HepG2 (cell line): ENCODE measurements at regions not wholly inside any gene's neighbourhood (a gene's known extent, or its start where the extent isn't known, plus 50 kb on each side); places are given as distances from the start of the nearest gene placed in this dataset.

Experiments used
- ATAC-seq: fragments of 200-7000 bp; cut with Tn5 transposase; 3 replicates; pipeline ENCODE4 v1.9.1; 2020; ENCODE audit warnings: mild to moderate bottlenecking, moderate library complexity
- BruUV-seq: library from RNA; stranded (reverse); fragments of 400-500 nt; replicated peaks from 2 replicates; lab custom pipeline; 2021; lab: Mats Ljungman, UMichigan
- CTCF ChIA-PET: fragments of 300-600 bp; formaldehyde crosslinking; extraction: SDS; loops from one replicate; lab custom pipeline; 2021; ENCODE audit warnings: low total read pairs, inconsistent platforms, low intra/inter-chr PET ratio; lab: Yijun Ruan, JAX
- POLR2A ChIA-PET: fragments of 350-600 bp; sonication (Branson Sonifier 250); formaldehyde crosslinking; loops from one replicate; lab custom pipeline; 2020; ENCODE audit warnings: antibody characterized with exemption, inconsistent platforms; lab: Yijun Ruan, JAX
- DNase-seq: peaks from one replicate; pipeline ENCODE4 v3.0.0-alpha.2; 2015; ENCODE audit warnings: low spot score
- FAIRE-seq: peaks from 3 replicates; lab custom pipeline; 2011; peaks lifted over from hg19 to GRCh38; lab: Jason Lieb, UNC
- H2AFZ ChIP-seq: one replicate; pipeline ENCODE4 v1.6.1; 2011; ENCODE audit warnings: low read length, inconsistent platforms
- H3K27ac ChIP-seq: fragments of 300-600 bp; 3 replicates; pipeline ENCODE4 v1.8.0; 2011; ENCODE audit warnings: mixed run types, mild to moderate bottlenecking, mixed read lengths, low read length, inconsistent platforms; ENCODE audit not compliant: insufficient read depth; ENCODE audit errors: extremely low read length
- H3K27me3 ChIP-seq, 2 experiments: fragments of 200-600 bp in 1 of 2; 2 replicates in 1 of 2; 3 replicates in 1 of 2; pipeline versions ENCODE4 v1.6.0 to v1.8.0; 2011; ENCODE audit warnings: low read length in 2 of 2, mild to moderate bottlenecking in 2 of 2, moderate library complexity in 2 of 2, inconsistent platforms in 1 of 2; ENCODE audit not compliant: insufficient read depth in 2 of 2, control insufficient read depth in 1 of 2
- H3K36me3 ChIP-seq, 2 experiments: fragments of 200-600 bp in 1 of 2; replicated peaks in 1 of 2; 2 replicates in 1 of 2; 3 replicates in 1 of 2; pipeline versions ENCODE4 v1.5.1 to v1.8.0; 2011; ENCODE audit warnings: low read length in 2 of 2, inconsistent platforms in 1 of 2; ENCODE audit not compliant: insufficient read depth in 2 of 2, control insufficient read depth in 1 of 2
- H3K4me1 ChIP-seq: 2 replicates; pipeline ENCODE4 v1.5.1; 2012; ENCODE audit warnings: low read length, inconsistent platforms; ENCODE audit not compliant: insufficient read depth
- H3K4me2 ChIP-seq: 2 replicates; pipeline ENCODE4 v1.6.0; 2011; ENCODE audit warnings: low read depth, low read length, inconsistent platforms
- H3K4me3 ChIP-seq, 3 experiments: fragments of 200-600 bp in 1 of 3; sonication (generic), shearing (Covaris generic) in 1 of 3; replicated peaks in 1 of 3; 2 replicates each; pipeline ENCODE4 v1.5.1; 2011 to 2016; ENCODE audit warnings: low read length in 3 of 3, inconsistent platforms in 2 of 3, low read depth in 2 of 3, mild to moderate bottlenecking in 2 of 3, control low read depth in 1 of 3, mixed read lengths in 1 of 3; ENCODE audit not compliant: insufficient read depth in 1 of 3
- H3K79me2 ChIP-seq: one replicate; pipeline ENCODE4 v1.6.1; 2011; ENCODE audit warnings: low read length, inconsistent platforms; ENCODE audit not compliant: insufficient read depth
- H3K9ac ChIP-seq: 2 replicates; pipeline ENCODE4 v1.6.0; 2011; ENCODE audit warnings: mild to moderate bottlenecking, low read depth, low read length, inconsistent platforms; ENCODE audit not compliant: insufficient read depth
- H3K9me3 ChIP-seq: 2 replicates; pipeline ENCODE4 v1.5.1; 2012; ENCODE audit warnings: mild to moderate bottlenecking, low read length
- H4K20me1 ChIP-seq: 2 replicates; pipeline ENCODE4 v1.6.0; 2011; ENCODE audit warnings: inconsistent platforms, mild to moderate bottlenecking, low read length, moderate library complexity; ENCODE audit not compliant: insufficient read depth
- BRF2 ChIP-seq: sonication (generic); formaldehyde crosslinking; IDR thresholded peaks from 2 replicates; pipeline ENCODE4 v1.8.1; 2022; ENCODE audit warnings: mild to moderate bottlenecking, missing genetic modification reagents
- CTCF ChIP-seq: sonication (generic); formaldehyde crosslinking; IDR thresholded peaks from 2 replicates; pipeline ENCODE4 v1.5.0; 2020; ENCODE audit warnings: mild to moderate bottlenecking, missing genetic modification reagents, moderate library complexity
- FOXA3 ChIP-seq: IDR thresholded peaks from 2 replicates; pipeline ENCODE4 v1.6.1; 2016; ENCODE audit warnings: missing genetic modification reagents, missing compliant biosample characterization
- KDM3A ChIP-seq: IDR thresholded peaks from 2 replicates; pipeline ENCODE4 v1.6.1; 2018; ENCODE audit warnings: low read depth, missing compliant biosample characterization
- RAD21 ChIP-seq: fragments of 450-650 bp; formaldehyde crosslinking; IDR thresholded peaks from 2 replicates; pipeline ENCODE4 v1.5.0; 2020; ENCODE audit warnings: mild to moderate bottlenecking
- RBM22 ChIP-seq: fragments of 200-400 bp; formaldehyde crosslinking; optimal IDR thresholded peaks from 2 replicates; pipeline ENCODE3; 2017; ENCODE audit warnings: mild to moderate bottlenecking, low read length, moderate library complexity
- REL ChIP-seq: sonication (generic); formaldehyde crosslinking; conservative IDR thresholded peaks from 2 replicates; pipeline ENCODE4 v1.8.0; 2022; ENCODE audit warnings: mild to moderate bottlenecking, missing genetic modification reagents, moderate library complexity
- SMC3 ChIP-seq: IDR thresholded peaks from 2 replicates; pipeline ENCODE4 v1.6.1; 2011; ENCODE audit warnings: low read length, improper control_type of control experiment
- SP140L ChIP-seq: sonication (generic); formaldehyde crosslinking; IDR thresholded peaks from 2 replicates; pipeline ENCODE4 v1.4.0; 2020; ENCODE audit warnings: missing genetic modification reagents, borderline replicate concordance
- STAG1 ChIP-seq: sonication (generic); formaldehyde crosslinking; IDR thresholded peaks from 2 replicates; pipeline ENCODE4 v1.4.0; 2020; ENCODE audit warnings: missing genetic modification reagents
- STAT6 ChIP-seq: sonication (generic); formaldehyde crosslinking; IDR thresholded peaks from 2 replicates; pipeline ENCODE4 v1.4.0; 2020; ENCODE audit warnings: missing genetic modification reagents, mild to moderate bottlenecking, borderline replicate concordance
- ZBTB38 ChIP-seq: sonication (generic); formaldehyde crosslinking; IDR thresholded peaks from 2 replicates; pipeline ENCODE4 v1.5.1; 2020; ENCODE audit warnings: mild to moderate bottlenecking, missing genetic modification reagents
- ZMYM3 ChIP-seq: sonication (generic); formaldehyde crosslinking; IDR thresholded peaks from 2 replicates; pipeline ENCODE4 v1.5.1; 2020; ENCODE audit warnings: mild to moderate bottlenecking, missing genetic modification reagents
- ZNF20 ChIP-seq: sonication (generic); formaldehyde crosslinking; IDR thresholded peaks from 2 replicates; pipeline ENCODE4 v1.4.0; 2020; ENCODE audit warnings: mild to moderate bottlenecking, moderate library complexity, missing genetic modification reagents
- ZNF232 ChIP-seq: sonication (generic); formaldehyde crosslinking; IDR thresholded peaks from 2 replicates; pipeline ENCODE4 v1.4.0; 2020; ENCODE audit warnings: missing genetic modification reagents, borderline replicate concordance
- ZNF543 ChIP-seq: sonication (generic); formaldehyde crosslinking; IDR thresholded peaks from 2 replicates; pipeline ENCODE4 v1.4.0; 2020; ENCODE audit warnings: mild to moderate bottlenecking, missing genetic modification reagents
- ZSCAN29 ChIP-seq: sonication (generic); formaldehyde crosslinking; conservative IDR thresholded peaks from 2 replicates; pipeline ENCODE4 v1.4.0; 2020; ENCODE audit warnings: mild to moderate bottlenecking, missing genetic modification reagents
- WGBS: methylation state at CpG from one replicate; pipeline ENCODE4 v1.1.6; 2017; ENCODE audit warnings: low lambda C conversion rate; 5-methylcytosine and 5-hydroxymethylcytosine counted together
- in situ Hi-C: cut with HindIII; loops from 2 replicates; pipeline ENCODE4 v1.10.0; 2017; ENCODE audit warnings: low pct_unique_long_range_greater_than_20kb; ENCODE audit not compliant: extremely low pct_ligation_motif_present
- intact Hi-C: fragments of 100-400 bp; cut with micrococcal nuclease; formaldehyde crosslinking; loops from one replicate; pipeline ENCODE4 v1.10.0; 2022; ENCODE audit not compliant: unreplicated experiment

- no peaks in the 10 kb centered on the region for H3K79me2 ChIP-seq
- no peaks in the 10 kb centered on the region for H4K20me1 ChIP-seq
- peak; percentile 74 for FAIRE-seq
- H3K27ac ChIP-seq: no peak overlapping the region
- H3K4me1 ChIP-seq: no peaks in the 10 kb centered on the region
- no peak overlapping the region for H3K9ac ChIP-seq
- no peak overlapping the region for H2AFZ ChIP-seq
- in situ Hi-C loops: loop anchor here (25.0 kb wide), 1 partner anchor 1262 kb away; no protein-coding TSS in a partner anchor
- no peaks in the 10 kb centered on the region for H3K36me3 ChIP-seq
- no peaks in the 10 kb centered on the region for H3K27me3 ChIP-seq
- no peaks in the 10 kb centered on the region for H3K9me3 ChIP-seq
- no peak for TF ChIP-seq REL
- TF ChIP-seq FOXA3 (CRISPR knock-in tag): no peak
- TF ChIP-seq RAD21 (CRISPR knock-in tag): peak; percentile 57
- TF ChIP-seq ZMYM3 (CRISPR knock-in tag): no peak
- TF ChIP-seq CTCF: peak; percentile 82
- TF ChIP-seq SP140L (CRISPR knock-in tag): peak; percentile 35; the same call in 1 of the 2 replicates
- peak; percentile 91 for TF ChIP-seq STAG1
- no peak for TF ChIP-seq ZBTB38 (CRISPR knock-in tag)
- TF ChIP-seq BRF2: no peak
- no peak for TF ChIP-seq RBM22
- TF ChIP-seq ZNF543: no peak
- peak; percentile 98 for TF ChIP-seq ZNF20 (CRISPR knock-in tag)
- TF ChIP-seq SMC3: peak; percentile 81
- TF ChIP-seq KDM3A (CRISPR knock-in tag): no peak
- TF ChIP-seq ZNF232 (CRISPR knock-in tag): peak; percentile 96; the same call in 1 of the 2 replicates
- no peak for TF ChIP-seq ZSCAN29
- TF ChIP-seq STAT6 (CRISPR knock-in tag): no peak
- TF ChIP-seq, all 625 proteins: peak for 7
- ATAC-seq: peak; percentile 98
- ChIA-PET CTCF (interaction anchor here (1.6 kb wide), 1 partner anchor 1256 kb away, joined by 16 read pairs; no protein-coding TSS in a partner anchor), POLR2A (no interaction called here)
- Histone ChIP-seq H3K4me2 (no peak overlapping the region), H3K4me3 (no peak overlapping the region)
- BruUV-seq: no TSS peak
- intact Hi-C loops: loop anchor here (10.0 kb wide), 1 partner anchor 1729 kb away; no protein-coding TSS in a partner anchor
- WGBS: 1% methylated on average over 3 of the region's 3 CpGs
- DNase-seq: peak; percentile 63
Observed at GRCh38 chr14:49173765-49174373, 412.3 kb downstream of the RPS29 start.
